ENCODE measurements at regions not wholly inside any gene's neighbourhood (a gene's known extent, or its start where the extent isn't known, plus 50 kb on each side); places are given as distances from the start of the nearest gene placed in this dataset.
"Not testable (repeated sequence)": the region's sequence is repeated elsewhere in the genome, so short reads cannot be mapped to it uniquely, and the experiment has no call there.

DNA sequence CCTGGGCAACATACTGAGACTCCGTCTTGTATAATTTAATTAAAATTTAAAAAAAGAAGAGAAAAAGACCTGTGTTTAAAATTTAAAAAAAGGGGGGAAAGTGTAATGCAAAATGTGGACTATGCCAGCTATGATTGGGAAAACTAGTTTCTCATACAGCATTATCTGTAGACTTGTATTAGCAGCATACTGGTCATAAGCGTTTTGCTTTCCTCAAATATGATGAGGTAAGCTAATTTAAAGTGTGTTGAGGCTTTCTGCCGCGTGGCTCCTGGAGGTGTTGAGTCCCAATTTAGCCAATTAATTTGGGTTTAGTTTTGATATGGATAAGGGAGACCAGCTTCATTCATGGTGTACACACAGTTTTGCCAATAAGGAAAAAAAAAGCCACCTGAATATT lies 640.2 kb downstream of the GOLGA6L6 start:
- not testable (repeated sequence) for H3K4me3 ChIP-seq (ENCODE audit: low read depth in 1 of 3, low read length in 3 of 3); H3K9me3 ChIP-seq (ENCODE audit: control insufficient read depth in 2 of 2, insufficient read depth in 1 of 2, low read depth in 1 of 2, low read length in 1 of 2); H3K36me3 ChIP-seq (ENCODE audit: control insufficient read depth in 3 of 3, insufficient read depth in 2 of 3, low read depth in 1 of 3, low read length in 3 of 3); H3K27ac ChIP-seq (ENCODE audit: low read depth in 1 of 3, low read length in 2 of 3); H3K27me3 ChIP-seq (ENCODE audit: control insufficient read depth in 3 of 3, insufficient read depth in 3 of 3, low read length in 3 of 3); H3K4me1 ChIP-seq (ENCODE audit: control insufficient read depth in 3 of 3, insufficient read depth in 2 of 3, low read depth in 1 of 3, low read length in 2 of 3); DNase-seq
- WGBS, 3 donors = 68 to 86% (median 72%) methylated on average over 3 to 4 of the region's 4 CpGs
- peak; percentile 86 for FAIRE-seq

GRCh38 chr15:19899021-19899824 lies 642.4 kb downstream of the GOLGA6L6 start:
- H3K9me3 ChIP-seq (ENCODE audit: control insufficient read depth in 2 of 2, insufficient read depth in 1 of 2, low read depth in 1 of 2, low read length in 1 of 2) = no peaks in the 10 kb centered on the region
- WGBS, 3 donors = 70 to 80% (median 78%) methylated on average over 46 to 53 of the region's 53 CpGs
- no peaks in the 10 kb centered on the region for H3K27me3 ChIP-seq (ENCODE audit: control insufficient read depth in 3 of 3, insufficient read depth in 3 of 3, low read length in 3 of 3)

GRCh38 chr15:19888811-19889210 lies 652.8 kb downstream of the GOLGA6L6 start:
- FAIRE-seq; H3K27me3 ChIP-seq (ENCODE audit: control insufficient read depth in 3 of 3, insufficient read depth in 3 of 3, low read length in 3 of 3); H3K36me3 ChIP-seq (ENCODE audit: control insufficient read depth in 3 of 3, insufficient read depth in 2 of 3, low read depth in 1 of 3, low read length in 3 of 3); H3K4me1 ChIP-seq (ENCODE audit: control insufficient read depth in 3 of 3, insufficient read depth in 2 of 3, low read depth in 1 of 3, low read length in 2 of 3); H3K9me3 ChIP-seq (ENCODE audit: control insufficient read depth in 2 of 2, insufficient read depth in 1 of 2, low read depth in 1 of 2, low read length in 1 of 2); DNase-seq; H3K4me3 ChIP-seq (ENCODE audit: low read depth in 1 of 3, low read length in 3 of 3); H3K27ac ChIP-seq (ENCODE audit: low read depth in 1 of 3, low read length in 2 of 3): not testable (repeated sequence)
- WGBS, 3 donors = 50 to 60% methylated on average over 1 of the region's 1 CpG; no CpG with 5 or more reads in 1 of the 3 donors

More at GRCh38 chr15:19899021-19899824, 642.4 kb downstream of the GOLGA6L6 start:
- Histone ChIP-seq H3K4me1 (ENCODE audit: control insufficient read depth in 3 of 3, insufficient read depth in 2 of 3, low read depth in 1 of 3, low read length in 2 of 3) (no peaks in the 10 kb centered on the region), H3K27ac (ENCODE audit: low read depth in 1 of 3, low read length in 2 of 3) (no peak overlapping the region), H3K4me3 (ENCODE audit: low read depth in 1 of 3, low read length in 3 of 3) (no peak overlapping the region), H3K36me3 (ENCODE audit: control insufficient read depth in 3 of 3, insufficient read depth in 2 of 3, low read depth in 1 of 3, low read length in 3 of 3) (no peaks in the 10 kb centered on the region)
- DNase-seq = no peak
- FAIRE-seq = no peak

DNA sequence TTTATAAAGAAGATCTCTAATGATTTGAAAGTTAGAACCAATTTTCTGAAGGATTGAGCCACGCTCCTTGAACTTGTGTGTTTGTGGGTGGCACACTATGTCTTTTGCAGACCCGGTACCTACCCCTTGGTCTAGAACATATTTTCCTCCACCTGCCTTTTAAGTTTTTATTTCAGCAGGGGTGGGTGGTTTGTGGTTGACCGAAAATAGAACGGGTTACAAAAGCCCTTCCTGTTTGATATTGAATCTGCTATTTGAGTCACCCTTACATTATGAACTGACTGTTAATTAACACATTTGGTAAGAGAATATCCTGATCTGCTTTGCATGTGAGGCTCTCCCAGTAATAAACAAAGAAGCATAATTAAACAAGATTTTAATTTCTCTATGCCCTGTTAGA lies 697.5 kb downstream of the GOLGA6L6 start:
- FAIRE-seq; H3K36me3 ChIP-seq (ENCODE audit: control insufficient read depth in 3 of 3, insufficient read depth in 2 of 3, low read depth in 1 of 3, low read length in 3 of 3): not testable (repeated sequence)
- WGBS, 3 donors = 55 to 62% (median 62%) methylated on average over 4 of the region's 4 CpGs

More for the DNA sequence above, 697.5 kb downstream of the GOLGA6L6 start:
- not testable (repeated sequence) for H3K27me3 ChIP-seq (ENCODE audit: control insufficient read depth in 3 of 3, insufficient read depth in 3 of 3, low read length in 3 of 3); H3K4me1 ChIP-seq (ENCODE audit: control insufficient read depth in 3 of 3, insufficient read depth in 2 of 3, low read depth in 1 of 3, low read length in 2 of 3); H3K27ac ChIP-seq (ENCODE audit: low read depth in 1 of 3, low read length in 2 of 3); DNase-seq; H3K4me3 ChIP-seq (ENCODE audit: low read depth in 1 of 3, low read length in 3 of 3); H3K9me3 ChIP-seq (ENCODE audit: control insufficient read depth in 2 of 2, insufficient read depth in 1 of 2, low read depth in 1 of 2, low read length in 1 of 2)

Measured in small intestine (tissue), 7 donors.